GM23248 (cell line): ENCODE measurements at regions not wholly inside any gene's neighbourhood (a gene's known extent, or its start where the extent isn't known, plus 50 kb on each side); places are given as distances from the start of the nearest gene placed in this dataset.

Experiments used
- DNase-seq: peaks from one replicate; pipeline ENCODE4 v3.0.0-alpha.2; 2015
- H2AFZ ChIP-seq: fragments of 200-600 bp; sonication (generic); 2 replicates; pipeline ENCODE4 v1.6.1; 2016; ENCODE audit warnings: antibody characterized with exemption
- H3F3A ChIP-seq: fragments of 200-600 bp; sonication (generic); 2 replicates; pipeline ENCODE4 v1.6.1; 2016; ENCODE audit warnings: mild to moderate bottlenecking, antibody characterized with exemption, mixed run types; ENCODE audit not compliant: insufficient read depth
- H3K27ac ChIP-seq: fragments of 200-600 bp; sonication (generic); 2 replicates; pipeline ENCODE4 v1.5.1; 2016; ENCODE audit warnings: mild to moderate bottlenecking
- H3K27me3 ChIP-seq: fragments of 200-600 bp; sonication (generic); replicated peaks from 2 replicates; pipeline ENCODE4 v1.6.1; 2016; ENCODE audit warnings: mild to moderate bottlenecking; ENCODE audit not compliant: insufficient read depth
- H3K36me3 ChIP-seq: fragments of 200-600 bp; sonication (generic); 2 replicates; pipeline ENCODE4 v1.6.1; 2016; ENCODE audit warnings: low read depth, mild to moderate bottlenecking
- H3K4me1 ChIP-seq: fragments of 200-600 bp; sonication (generic); 2 replicates; pipeline ENCODE4 v1.6.1; 2016; ENCODE audit warnings: mild to moderate bottlenecking; ENCODE audit not compliant: insufficient read depth
- H3K4me2 ChIP-seq: fragments of 200-600 bp; sonication (generic); one replicate; pipeline ENCODE4 v1.6.1; 2016; ENCODE audit warnings: mild to moderate bottlenecking; ENCODE audit not compliant: unreplicated experiment
- H3K4me3 ChIP-seq: fragments of 200-600 bp; sonication (generic); 2 replicates; pipeline ENCODE4 v1.5.1; 2016; ENCODE audit warnings: mild to moderate bottlenecking
- H3K79me2 ChIP-seq: fragments of 200-600 bp; sonication (generic); 2 replicates; pipeline ENCODE4 v1.6.1; 2016; ENCODE audit warnings: mild to moderate bottlenecking; ENCODE audit not compliant: insufficient read depth
- H3K9ac ChIP-seq: fragments of 200-600 bp; sonication (generic); 2 replicates; pipeline ENCODE4 v1.6.1; 2016; ENCODE audit warnings: mild to moderate bottlenecking
- H3K9me2 ChIP-seq: fragments of 200-600 bp; sonication (generic); 2 replicates; pipeline ENCODE4 v1.6.1; 2016; ENCODE audit warnings: mixed run types, mild to moderate bottlenecking, moderate library complexity; ENCODE audit not compliant: insufficient read depth
- H3K9me3 ChIP-seq: fragments of 200-600 bp; sonication (generic); one replicate; pipeline ENCODE4 v1.6.1; 2017; ENCODE audit warnings: low read depth
- H4K20me1 ChIP-seq: fragments of 200-600 bp; sonication (generic); 2 replicates; pipeline ENCODE4 v1.6.0; 2016; ENCODE audit not compliant: insufficient read depth
- EZH2 ChIP-seq: fragments of 200-600 bp; sonication (generic); IDR thresholded peaks from 2 replicates; pipeline ENCODE4 v1.6.1; 2018; ENCODE audit warnings: antibody characterized with exemption, mild to moderate bottlenecking; ENCODE audit not compliant: insufficient read depth, poor library complexity, severe bottlenecking
- EZH2phosphoT487 ChIP-seq: fragments of 200-600 bp; sonication (generic); IDR thresholded peaks from 2 replicates; pipeline ENCODE4 v1.6.1; 2018; ENCODE audit warnings: antibody characterized with exemption, moderate library complexity, mild to moderate bottlenecking, low read depth; ENCODE audit not compliant: insufficient read depth
- WGBS, 2 experiments: methylation state at CpG; one replicate each; pipeline ENCODE4 v1.1.6; 2015 to 2017; ENCODE audit warnings: low lambda C conversion rate in 2 of 2, low coverage in 1 of 2; ENCODE audit errors: missing lambda C conversion rate in 2 of 2; 5-methylcytosine and 5-hydroxymethylcytosine counted together
- in situ Hi-C: fragments of 300-500 bp; cut with MboI; formaldehyde crosslinking; loops from 2 replicates; pipeline ENCODE4 v1.15.0; 2020

DNA sequence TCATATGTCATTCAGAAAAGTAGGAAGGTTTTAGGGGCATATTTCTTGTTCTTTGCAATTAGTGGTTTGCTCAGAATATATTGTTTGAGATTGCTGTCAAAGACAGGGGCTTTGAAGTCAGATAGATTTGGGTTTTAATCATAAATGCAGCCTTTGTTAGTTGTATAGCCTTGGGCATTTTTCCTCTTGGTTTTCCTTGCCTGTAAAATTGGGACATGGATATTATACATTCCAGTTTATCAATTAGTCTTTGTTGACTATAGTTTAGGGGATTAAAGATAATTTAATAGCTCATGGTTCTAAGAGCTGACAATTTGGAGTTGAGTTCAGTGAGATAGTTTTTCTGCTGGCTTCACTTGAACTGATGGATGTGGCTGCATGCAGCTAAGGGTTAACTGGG is 88.9 kb downstream of the DMAC1 start:
- H3K79me2 ChIP-seq, result no peaks in the 10 kb centered on the region
- no peak overlapping the region for H3K4me2 ChIP-seq
- no peaks in the 10 kb centered on the region for H3K9me3 ChIP-seq
- H2AFZ ChIP-seq, result no peak overlapping the region
- H3K27me3 ChIP-seq, result no peaks in the 10 kb centered on the region; the same call in 1 of the 2 replicates
- no peaks in the 10 kb centered on the region for H3F3A ChIP-seq
- no peak for DNase-seq
- in situ Hi-C loops, result no loop called here
- H3K27ac ChIP-seq, result no peak overlapping the region
- H3K4me1 ChIP-seq, result no peaks in the 10 kb centered on the region
- no peaks in the 10 kb centered on the region for H3K36me3 ChIP-seq
- H3K9me2 ChIP-seq, result no peaks in the 10 kb centered on the region
- TF ChIP-seq EZH2phosphoT487 (no peak), EZH2 (no peak)
- no peak overlapping the region for H3K4me3 ChIP-seq
- no peak overlapping the region for H3K9ac ChIP-seq
- H4K20me1 ChIP-seq, result no peaks in the 10 kb centered on the region

DNA sequence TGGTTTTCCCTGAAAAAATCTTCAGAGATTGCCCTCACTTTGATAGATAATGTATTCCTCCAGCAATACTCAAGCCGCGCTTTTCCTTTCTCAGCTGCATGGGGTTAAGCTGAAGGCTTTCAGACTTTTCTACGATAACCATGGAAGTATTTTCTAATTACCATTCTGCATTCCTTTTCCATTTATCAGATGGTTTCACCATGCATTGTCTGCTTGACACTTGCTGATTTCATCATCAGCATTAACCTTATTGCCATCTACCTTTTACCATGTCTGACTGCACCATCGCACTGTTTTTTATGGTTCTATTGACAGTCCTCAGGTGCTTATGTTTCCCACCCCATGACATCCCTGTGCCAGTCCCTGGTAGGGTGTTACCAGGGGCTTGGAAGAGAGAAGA is 91.6 kb downstream of the DMAC1 start:
- H3K9me3 ChIP-seq, result no peaks in the 10 kb centered on the region
- no peaks in the 10 kb centered on the region for H4K20me1 ChIP-seq
- H3K4me3 ChIP-seq, result no peak overlapping the region
- H3K4me2 ChIP-seq, result no peak overlapping the region
- no peaks in the 10 kb centered on the region; the same call in 1 of the 2 replicates for H3K27me3 ChIP-seq
- TF ChIP-seq EZH2phosphoT487, result no peak
- TF ChIP-seq EZH2, result no peak
- H3K79me2 ChIP-seq, result no peaks in the 10 kb centered on the region
- in situ Hi-C loops, result no loop called here
- WGBS, 2 experiments, result 42 to 48% methylated on average over 4 of the region's 4 CpGs
- no peak overlapping the region for H2AFZ ChIP-seq
- no peak overlapping the region for H3K27ac ChIP-seq
- no peaks in the 10 kb centered on the region for H3K4me1 ChIP-seq
- H3K9me2 ChIP-seq, result no peaks in the 10 kb centered on the region
- no peaks in the 10 kb centered on the region for H3F3A ChIP-seq
- H3K9ac ChIP-seq, result no peak overlapping the region
- DNase-seq, result no peak
- no peaks in the 10 kb centered on the region for H3K36me3 ChIP-seq

DNA sequence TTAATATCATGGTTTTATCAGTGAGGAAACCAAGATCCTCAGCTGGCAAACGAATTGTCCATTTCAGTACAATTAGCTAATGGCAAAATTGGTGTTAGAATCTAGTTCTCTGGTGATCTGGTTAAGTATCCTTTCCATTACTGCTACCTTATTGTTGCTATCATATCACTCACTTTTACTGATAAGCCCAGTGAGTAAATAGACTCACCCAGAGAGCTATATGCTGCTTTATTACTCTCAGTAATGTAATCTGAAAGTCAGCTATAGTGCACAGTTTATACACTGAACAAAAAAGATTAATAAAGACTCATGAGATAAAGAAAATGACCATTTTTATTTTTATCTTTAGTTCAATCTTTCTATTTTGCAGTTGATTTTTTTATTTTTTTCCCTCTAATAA is 95.0 kb downstream of the DMAC1 start:
- no peak overlapping the region for H2AFZ ChIP-seq
- in situ Hi-C loops, result no loop called here
- no peaks in the 10 kb centered on the region for H3K9me3 ChIP-seq

DNA sequence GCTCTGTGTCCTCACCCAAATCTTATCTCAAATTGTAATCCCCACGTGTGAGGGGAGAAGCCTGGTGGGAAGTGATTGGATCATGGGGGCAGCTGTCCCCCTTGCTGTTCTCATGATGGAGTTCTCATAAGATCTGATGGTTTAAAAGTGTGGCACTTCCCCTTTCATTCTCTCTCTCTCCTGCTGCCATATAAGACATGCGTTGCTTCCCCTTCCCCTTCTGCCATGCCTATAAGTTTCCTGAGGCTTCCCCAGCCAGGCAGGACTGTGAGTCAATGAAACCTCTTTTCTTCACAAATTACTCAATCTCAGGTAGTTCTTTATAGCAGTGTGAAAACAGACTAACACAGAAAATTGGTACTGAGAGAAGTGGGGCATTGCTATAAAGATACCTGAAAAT is 107.7 kb downstream of the DMAC1 start:
- Histone ChIP-seq H3K79me2 (no peaks in the 10 kb centered on the region), H3K9ac (no peak overlapping the region), H3K9me2 (no peaks in the 10 kb centered on the region), H3K9me3 (no peaks in the 10 kb centered on the region), H2AFZ (no peak overlapping the region), H4K20me1 (no peaks in the 10 kb centered on the region), H3K27me3 (no peaks in the 10 kb centered on the region), H3K4me2 (no peak overlapping the region), H3F3A (no peaks in the 10 kb centered on the region), H3K4me3 (no peak overlapping the region), H3K27ac (no peak overlapping the region), H3K36me3 (no peaks in the 10 kb centered on the region), H3K4me1 (no peaks in the 10 kb centered on the region)
- no peak for DNase-seq
- in situ Hi-C loops, result no loop called here
- no peak for TF ChIP-seq EZH2
- TF ChIP-seq EZH2phosphoT487, result no peak
- WGBS, 2 experiments, result 13 to 23% methylated on average over 2 of the region's 2 CpGs

More for the DNA sequence above, 95.0 kb downstream of the DMAC1 start:
- no peaks in the 10 kb centered on the region for H3F3A ChIP-seq
- H3K9me2 ChIP-seq, result no peaks in the 10 kb centered on the region
- H3K9ac ChIP-seq, result no peak overlapping the region
- H3K36me3 ChIP-seq, result no peaks in the 10 kb centered on the region
- no peak for DNase-seq
- no peak for TF ChIP-seq EZH2
- no peak for TF ChIP-seq EZH2phosphoT487
- no peaks in the 10 kb centered on the region; the same call in 1 of the 2 replicates for H3K27me3 ChIP-seq
- no peak overlapping the region for H3K4me2 ChIP-seq
- no peak overlapping the region for H3K4me3 ChIP-seq
- no peak overlapping the region for H3K27ac ChIP-seq
- H3K79me2 ChIP-seq, result no peaks in the 10 kb centered on the region
- no peaks in the 10 kb centered on the region for H4K20me1 ChIP-seq
- no peaks in the 10 kb centered on the region for H3K4me1 ChIP-seq
- 0 to 4% methylated on average over 1 of the region's 1 CpG for WGBS, 2 experiments

DNA sequence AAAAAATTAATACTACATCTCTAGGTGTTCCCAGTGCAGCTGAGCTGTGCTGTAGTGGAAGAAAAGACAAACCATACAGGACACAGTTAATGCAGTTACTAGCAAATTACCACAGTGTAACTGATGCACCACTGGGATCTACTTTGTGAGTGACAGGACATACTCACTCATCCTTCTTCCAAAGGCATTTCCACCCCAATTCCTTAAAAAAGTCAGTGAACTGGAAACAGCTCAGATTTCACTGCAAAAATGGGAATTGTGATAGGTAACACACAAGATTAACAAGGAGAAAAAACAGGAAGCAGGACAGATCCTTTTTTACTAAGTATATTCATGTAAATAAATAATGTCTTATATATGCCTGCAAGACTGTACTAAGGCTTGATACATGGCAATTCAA is 109.6 kb downstream of the DMAC1 start:
- in situ Hi-C loops, result no loop called here
- H3K4me2 ChIP-seq, result no peak overlapping the region
- no peaks in the 10 kb centered on the region for H3K4me1 ChIP-seq
- H3K4me3 ChIP-seq, result no peak overlapping the region
- H3K27ac ChIP-seq, result no peak overlapping the region
- H3K36me3 ChIP-seq, result no peaks in the 10 kb centered on the region
- no peaks in the 10 kb centered on the region for H4K20me1 ChIP-seq
- no peaks in the 10 kb centered on the region for H3K9me2 ChIP-seq
- H3F3A ChIP-seq, result no peaks in the 10 kb centered on the region
- DNase-seq, result no peak
- TF ChIP-seq EZH2phosphoT487 (no peak), EZH2 (no peak)
- no peaks in the 10 kb centered on the region for H3K27me3 ChIP-seq
- H2AFZ ChIP-seq, result no peak overlapping the region
- H3K79me2 ChIP-seq, result no peaks in the 10 kb centered on the region
- H3K9ac ChIP-seq, result no peak overlapping the region
- H3K9me3 ChIP-seq, result no peaks in the 10 kb centered on the region
